HEK293T (cell line): ENCODE measurements at regions not wholly inside any gene's neighbourhood (a gene's known extent, or its start where the extent isn't known, plus 50 kb on each side); places are given as distances from the start of the nearest gene placed in this dataset.

Experiments used
- ARNT ChIP-seq: fragments of 450-650 bp; IDR thresholded peaks from 2 replicates; pipeline ENCODE4 v1.6.1; 2017; ENCODE audit warnings: mild to moderate bottlenecking
- ELF4 ChIP-seq: fragments of 450-650 bp; IDR thresholded peaks from 2 replicates; pipeline ENCODE4 v1.6.1; 2017; ENCODE audit warnings: antibody characterized with exemption
- TARDBP ChIP-seq: fragments of 450-650 bp; IDR thresholded peaks from 2 replicates; pipeline ENCODE4 v1.6.1; 2016

DNA sequence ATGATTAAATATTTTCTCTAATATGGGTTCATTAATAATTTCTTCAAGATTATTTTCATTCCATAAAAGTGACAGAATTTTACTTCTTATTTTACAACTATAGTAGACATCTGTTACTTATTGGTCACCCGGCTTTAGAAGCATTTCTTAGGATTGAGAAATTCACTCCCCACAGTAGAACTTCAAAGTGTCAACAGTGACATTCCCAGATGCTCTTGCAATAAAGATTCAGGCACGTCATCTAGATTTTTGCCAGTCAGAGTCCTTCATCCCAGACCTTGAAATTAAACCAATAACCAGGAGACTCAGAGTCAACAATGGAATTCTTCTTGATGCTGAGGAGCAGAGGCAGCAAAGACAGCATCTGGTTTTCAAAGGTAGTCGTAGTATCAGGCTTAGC, 190.8 kb downstream of the VGLL3 start:
- TF ChIP-seq ELF4 (no peak), ARNT (no peak), TARDBP (no peak)
